ENCODE measurements at regions not wholly inside any gene's neighbourhood (a gene's known extent, or its start where the extent isn't known, plus 50 kb on each side); places are given as distances from the start of the nearest gene placed in this dataset.

DNA sequence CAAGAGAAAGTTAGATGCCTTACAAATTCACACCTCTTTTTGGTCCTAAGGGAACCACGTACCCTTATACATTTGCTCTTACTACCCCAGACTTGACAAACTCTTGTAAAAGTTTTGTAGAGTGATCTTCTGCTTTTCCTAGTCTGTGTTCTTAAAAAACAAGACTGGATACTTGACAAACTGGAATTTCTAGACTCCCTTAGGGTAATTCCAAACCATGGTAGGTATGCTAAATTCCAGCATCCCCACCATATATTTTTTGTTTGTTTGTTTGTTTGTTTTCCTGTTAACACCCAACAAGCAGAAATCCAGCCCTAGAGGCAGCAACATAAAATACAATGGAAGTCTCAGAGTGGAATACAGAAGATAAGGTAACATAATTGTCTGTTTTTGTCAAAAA is 280.7 kb upstream of the NR2F2 start (continued):
- TF ChIP-seq, protein P1, sequence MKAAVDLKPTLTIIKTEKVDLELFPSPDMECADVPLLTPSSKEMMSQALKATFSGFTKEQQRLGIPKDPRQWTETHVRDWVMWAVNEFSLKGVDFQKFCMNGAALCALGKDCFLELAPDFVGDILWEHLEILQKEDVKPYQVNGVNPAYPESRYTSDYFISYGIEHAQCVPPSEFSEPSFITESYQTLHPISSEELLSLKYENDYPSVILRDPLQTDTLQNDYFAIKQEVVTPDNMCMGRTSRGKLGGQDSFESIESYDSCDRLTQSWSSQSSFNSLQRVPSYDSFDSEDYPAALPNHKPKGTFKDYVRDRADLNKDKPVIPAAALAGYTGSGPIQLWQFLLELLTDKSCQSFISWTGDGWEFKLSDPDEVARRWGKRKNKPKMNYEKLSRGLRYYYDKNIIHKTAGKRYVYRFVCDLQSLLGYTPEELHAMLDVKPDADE (IDR thresholded peaks at IDR 0.05) = no peak

DNA sequence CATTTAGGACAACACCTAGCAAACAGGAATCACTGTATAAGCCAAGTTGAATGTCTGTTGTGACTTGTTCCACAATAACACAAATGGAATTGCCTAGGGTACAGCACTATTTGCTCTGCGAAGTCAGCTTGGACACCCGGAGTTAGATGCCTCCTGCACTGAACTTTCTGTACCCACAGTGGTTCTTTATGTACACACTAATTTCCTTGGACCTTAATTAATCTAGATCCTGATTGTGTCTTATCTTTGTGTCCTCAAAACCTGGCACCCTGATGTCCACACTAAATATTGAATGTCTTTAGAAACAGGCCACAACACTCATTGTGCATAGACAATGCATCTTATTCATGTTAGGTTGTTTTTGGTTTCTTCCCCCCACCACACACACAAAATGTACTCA is 278.9 kb upstream of the NR2F2 start:
- no peak for ATAC-seq
- H4K20me1 ChIP-seq (replicated peaks; ENCODE audit: insufficient read depth) = 0 out of 2 replicates have a peak, but pooled peaks cover 10% of the 10 kb centered on the region
- peaks cover 96% of the 10 kb centered on the region for H3K27me3 ChIP-seq (ENCODE audit: insufficient read depth)
- Mint-ChIP-seq H3K9me3 (no peaks in the 10 kb centered on the region), H3K4me1 (peaks cover 12% of the 10 kb centered on the region; the same call in 2 of the 3 replicates), H3K36me3 (ENCODE audit: low read depth) (no peaks in the 10 kb centered on the region), H3K27ac (no peak overlapping the region), H3K4me3 (no peak overlapping the region), H3K27me3 (ENCODE audit: insufficient read depth, low read depth, poor library complexity) (peaks cover 63% of the 10 kb centered on the region)
- no peaks in the 10 kb centered on the region for H3K79me2 ChIP-seq (replicated peaks; ENCODE audit: insufficient read depth)
- H2AFZ ChIP-seq = no peak overlapping the region
- no peak for DNase-seq (ENCODE audit: low spot score)
- H3K27ac ChIP-seq (ENCODE audit: low read depth) = no peak overlapping the region
- H3K4me2 ChIP-seq = peak overlapping the region; percentile 89; the same call in 1 of the 2 replicates
- no peaks in the 10 kb centered on the region for H3K36me3 ChIP-seq (ENCODE audit: insufficient read depth)
- no peak overlapping the region for H3K4me3 ChIP-seq
- no peaks in the 10 kb centered on the region for H3K9me2 ChIP-seq (ENCODE audit: insufficient read depth)
- H3K4me1 ChIP-seq (ENCODE audit: insufficient read depth) = peaks cover 19% of the 10 kb centered on the region
- H3F3A ChIP-seq (replicated peaks; ENCODE audit: low read depth) = peaks cover 5% of the 10 kb centered on the region; the same call in 1 of the 2 replicates
- TF ChIP-seq POLR2AphosphoS5 (IDR thresholded peaks at IDR 0.05; ENCODE audit: low read depth) (no peak), ZNF114 (CRISPR knock-in tag; IDR thresholded peaks at IDR 0.05) (no peak), CREB1 (CRISPR knock-in tag; IDR thresholded peaks at IDR 0.05; ENCODE audit: low read depth) (no peak), ZNF331 (CRISPR knock-in tag; IDR thresholded peaks at IDR 0.05; ENCODE audit: low read depth) (no peak), JUNB (IDR thresholded peaks at IDR 0.05; ENCODE audit: unreplicated experiment) (no peak), EZH2 (IDR thresholded peaks at IDR 0.05; ENCODE audit: low read depth, unreplicated experiment) (no peak), STAT1 (IDR thresholded peaks at IDR 0.05; ENCODE audit: unreplicated experiment) (no peak), CTCF (conservative IDR thresholded peaks at IDR 0.05; ENCODE audit: low read depth in 2 of 2) (no peak), NANOG (IDR thresholded peaks at IDR 0.05; ENCODE audit: borderline replicate concordance) (no peak)
- TF ChIP-seq, protein P1 (IDR thresholded peaks at IDR 0.05) = no peak
- TF ChIP-seq, protein P2, sequence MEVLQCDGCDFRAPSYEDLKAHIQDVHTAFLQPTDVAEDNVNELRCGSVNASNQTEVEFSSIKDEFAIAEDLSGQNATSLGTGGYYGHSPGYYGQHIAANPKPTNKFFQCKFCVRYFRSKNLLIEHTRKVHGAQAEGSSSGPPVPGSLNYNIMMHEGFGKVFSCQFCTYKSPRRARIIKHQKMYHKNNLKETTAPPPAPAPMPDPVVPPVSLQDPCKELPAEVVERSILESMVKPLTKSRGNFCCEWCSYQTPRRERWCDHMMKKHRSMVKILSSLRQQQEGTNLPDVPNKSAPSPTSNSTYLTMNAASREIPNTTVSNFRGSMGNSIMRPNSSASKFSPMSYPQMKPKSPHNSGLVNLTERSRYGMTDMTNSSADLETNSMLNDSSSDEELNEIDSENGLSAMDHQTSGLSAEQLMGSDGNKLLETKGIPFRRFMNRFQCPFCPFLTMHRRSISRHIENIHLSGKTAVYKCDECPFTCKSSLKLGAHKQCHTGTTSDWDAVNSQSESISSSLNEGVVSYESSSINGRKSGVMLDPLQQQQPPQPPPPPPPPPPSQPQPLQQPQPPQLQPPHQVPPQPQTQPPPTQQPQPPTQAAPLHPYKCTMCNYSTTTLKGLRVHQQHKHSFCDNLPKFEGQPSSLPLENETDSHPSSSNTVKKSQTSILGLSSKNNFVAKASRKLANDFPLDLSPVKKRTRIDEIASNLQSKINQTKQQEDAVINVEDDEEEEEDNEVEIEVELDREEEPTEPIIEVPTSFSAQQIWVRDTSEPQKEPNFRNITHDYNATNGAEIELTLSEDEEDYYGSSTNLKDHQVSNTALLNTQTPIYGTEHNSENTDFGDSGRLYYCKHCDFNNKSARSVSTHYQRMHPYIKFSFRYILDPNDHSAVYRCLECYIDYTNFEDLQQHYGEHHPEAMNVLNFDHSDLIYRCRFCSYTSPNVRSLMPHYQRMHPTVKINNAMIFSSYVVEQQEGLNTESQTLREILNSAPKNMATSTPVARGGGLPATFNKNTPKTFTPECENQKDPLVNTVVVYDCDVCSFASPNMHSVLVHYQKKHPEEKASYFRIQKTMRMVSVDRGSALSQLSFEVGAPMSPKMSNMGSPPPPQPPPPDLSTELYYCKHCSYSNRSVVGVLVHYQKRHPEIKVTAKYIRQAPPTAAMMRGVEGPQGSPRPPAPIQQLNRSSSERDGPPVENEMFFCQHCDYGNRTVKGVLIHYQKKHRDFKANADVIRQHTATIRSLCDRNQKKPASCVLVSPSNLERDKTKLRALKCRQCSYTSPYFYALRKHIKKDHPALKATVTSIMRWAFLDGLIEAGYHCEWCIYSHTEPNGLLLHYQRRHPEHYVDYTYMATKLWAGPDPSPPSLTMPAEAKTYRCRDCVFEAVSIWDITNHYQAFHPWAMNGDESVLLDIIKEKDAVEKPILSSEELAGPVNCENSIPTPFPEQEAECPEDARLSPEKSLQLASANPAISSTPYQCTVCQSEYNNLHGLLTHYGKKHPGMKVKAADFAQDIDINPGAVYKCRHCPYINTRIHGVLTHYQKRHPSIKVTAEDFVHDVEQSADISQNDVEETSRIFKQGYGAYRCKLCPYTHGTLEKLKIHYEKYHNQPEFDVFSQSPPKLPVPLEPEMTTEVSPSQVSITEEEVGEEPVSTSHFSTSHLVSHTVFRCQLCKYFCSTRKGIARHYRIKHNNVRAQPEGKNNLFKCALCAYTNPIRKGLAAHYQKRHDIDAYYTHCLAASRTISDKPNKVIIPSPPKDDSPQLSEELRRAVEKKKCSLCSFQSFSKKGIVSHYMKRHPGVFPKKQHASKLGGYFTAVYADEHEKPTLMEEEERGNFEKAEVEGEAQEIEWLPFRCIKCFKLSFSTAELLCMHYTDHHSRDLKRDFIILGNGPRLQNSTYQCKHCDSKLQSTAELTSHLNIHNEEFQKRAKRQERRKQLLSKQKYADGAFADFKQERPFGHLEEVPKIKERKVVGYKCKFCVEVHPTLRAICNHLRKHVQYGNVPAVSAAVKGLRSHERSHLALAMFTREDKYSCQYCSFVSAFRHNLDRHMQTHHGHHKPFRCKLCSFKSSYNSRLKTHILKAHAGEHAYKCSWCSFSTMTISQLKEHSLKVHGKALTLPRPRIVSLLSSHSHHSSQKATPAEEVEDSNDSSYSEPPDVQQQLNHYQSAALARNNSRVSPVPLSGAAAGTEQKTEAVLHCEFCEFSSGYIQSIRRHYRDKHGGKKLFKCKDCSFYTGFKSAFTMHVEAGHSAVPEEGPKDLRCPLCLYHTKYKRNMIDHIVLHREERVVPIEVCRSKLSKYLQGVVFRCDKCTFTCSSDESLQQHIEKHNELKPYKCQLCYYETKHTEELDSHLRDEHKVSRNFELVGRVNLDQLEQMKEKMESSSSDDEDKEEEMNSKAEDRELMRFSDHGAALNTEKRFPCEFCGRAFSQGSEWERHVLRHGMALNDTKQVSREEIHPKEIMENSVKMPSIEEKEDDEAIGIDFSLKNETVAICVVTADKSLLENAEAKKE (CRISPR knock-in tag; IDR thresholded peaks at IDR 0.05) = no peak
- TF ChIP-seq, protein P3, sequence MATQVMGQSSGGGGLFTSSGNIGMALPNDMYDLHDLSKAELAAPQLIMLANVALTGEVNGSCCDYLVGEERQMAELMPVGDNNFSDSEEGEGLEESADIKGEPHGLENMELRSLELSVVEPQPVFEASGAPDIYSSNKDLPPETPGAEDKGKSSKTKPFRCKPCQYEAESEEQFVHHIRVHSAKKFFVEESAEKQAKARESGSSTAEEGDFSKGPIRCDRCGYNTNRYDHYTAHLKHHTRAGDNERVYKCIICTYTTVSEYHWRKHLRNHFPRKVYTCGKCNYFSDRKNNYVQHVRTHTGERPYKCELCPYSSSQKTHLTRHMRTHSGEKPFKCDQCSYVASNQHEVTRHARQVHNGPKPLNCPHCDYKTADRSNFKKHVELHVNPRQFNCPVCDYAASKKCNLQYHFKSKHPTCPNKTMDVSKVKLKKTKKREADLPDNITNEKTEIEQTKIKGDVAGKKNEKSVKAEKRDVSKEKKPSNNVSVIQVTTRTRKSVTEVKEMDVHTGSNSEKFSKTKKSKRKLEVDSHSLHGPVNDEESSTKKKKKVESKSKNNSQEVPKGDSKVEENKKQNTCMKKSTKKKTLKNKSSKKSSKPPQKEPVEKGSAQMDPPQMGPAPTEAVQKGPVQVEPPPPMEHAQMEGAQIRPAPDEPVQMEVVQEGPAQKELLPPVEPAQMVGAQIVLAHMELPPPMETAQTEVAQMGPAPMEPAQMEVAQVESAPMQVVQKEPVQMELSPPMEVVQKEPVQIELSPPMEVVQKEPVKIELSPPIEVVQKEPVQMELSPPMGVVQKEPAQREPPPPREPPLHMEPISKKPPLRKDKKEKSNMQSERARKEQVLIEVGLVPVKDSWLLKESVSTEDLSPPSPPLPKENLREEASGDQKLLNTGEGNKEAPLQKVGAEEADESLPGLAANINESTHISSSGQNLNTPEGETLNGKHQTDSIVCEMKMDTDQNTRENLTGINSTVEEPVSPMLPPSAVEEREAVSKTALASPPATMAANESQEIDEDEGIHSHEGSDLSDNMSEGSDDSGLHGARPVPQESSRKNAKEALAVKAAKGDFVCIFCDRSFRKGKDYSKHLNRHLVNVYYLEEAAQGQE (IDR thresholded peaks at IDR 0.05; ENCODE audit: unreplicated experiment) = no peak
